IgD-negative memory B cell (primary cell): ENCODE measurements at regions not wholly inside any gene's neighbourhood (a gene's known extent, or its start where the extent isn't known, plus 50 kb on each side); places are given as distances from the start of the nearest gene placed in this dataset.

Source experiments
- H3K27ac Mint-ChIP-seq, 3 donors: one replicate each; pipeline ENCODE4 v1.8.0; 2020 to 2022; ENCODE audit warnings: mild to moderate bottlenecking in 3 of 3, mixed read lengths in 3 of 3, moderate library complexity in 1 of 3
- H3K27me3 Mint-ChIP-seq: one replicate; pipeline ENCODE4 v1.8.0; 2021; ENCODE audit warnings: mixed read lengths
- H3K36me3 Mint-ChIP-seq: one replicate; pipeline ENCODE4 v1.8.0; 2020; ENCODE audit warnings: mild to moderate bottlenecking, mixed read lengths
- H3K4me1 Mint-ChIP-seq, 3 donors: one replicate each; pipeline ENCODE4 v1.8.0; 2020 to 2022; ENCODE audit warnings: mixed read lengths in 3 of 3, mild to moderate bottlenecking in 1 of 3
- H3K4me3 Mint-ChIP-seq, 4 donors: one replicate each; pipeline ENCODE4 v1.8.0; 2020 to 2022; ENCODE audit warnings: mild to moderate bottlenecking in 4 of 4, mixed read lengths in 4 of 4, moderate library complexity in 3 of 4
- H3K9me3 Mint-ChIP-seq, 3 donors: one replicate each; pipeline ENCODE4 v1.8.0; 2020 to 2021; ENCODE audit warnings: mixed read lengths in 3 of 3, mild to moderate bottlenecking in 1 of 3

GRCh38 chr12:76680940-76681339 lies 83.0 kb upstream of the ZDHHC17 start:
- H3K9me3 Mint-ChIP-seq = peaks cover 0 to 2% (median 1%) of the 10 kb centered on the region in 3 donors
- no peaks in the 10 kb centered on the region for H3K27me3 Mint-ChIP-seq
- H3K36me3 Mint-ChIP-seq = peaks cover 3% of the 10 kb centered on the region
- H3K4me3 Mint-ChIP-seq = no peak overlapping the region
- no peak overlapping the region for H3K27ac Mint-ChIP-seq
- H3K4me1 Mint-ChIP-seq = no peaks in the 10 kb centered on the region

- H3K4me3 Mint-ChIP-seq = no peak overlapping the region
Observed at GRCh38 chr12:76685246-76685678, 78.7 kb upstream of the ZDHHC17 start.

GRCh38 chr12:76687981-76688380 lies 75.9 kb upstream of the ZDHHC17 start:
- no peaks in the 10 kb centered on the region for H3K36me3 Mint-ChIP-seq
- H3K27me3 Mint-ChIP-seq = peaks cover 2% of the 10 kb centered on the region
- no peak overlapping the region for H3K4me3 Mint-ChIP-seq
- no peaks in the 10 kb centered on the region for H3K9me3 Mint-ChIP-seq
- no peaks in the 10 kb centered on the region for H3K4me1 Mint-ChIP-seq
- H3K27ac Mint-ChIP-seq = no peak overlapping the region

More at GRCh38 chr12:76685246-76685678, 78.7 kb upstream of the ZDHHC17 start:
- Mint-ChIP-seq H3K27me3 (peaks cover 2% of the 10 kb centered on the region), H3K9me3 (peaks cover 0 to 2% (median 0%) of the 10 kb centered on the region in 3 donors), H3K27ac (no peak overlapping the region), H3K36me3 (no peaks in the 10 kb centered on the region), H3K4me1 (no peaks in the 10 kb centered on the region)

- Mint-ChIP-seq H3K9me3 (no peaks in the 10 kb centered on the region), H3K27ac (no peak overlapping the region), H3K4me1 (no peaks in the 10 kb centered on the region), H3K27me3 (peaks cover 2% of the 10 kb centered on the region), H3K4me3 (no peak overlapping the region), H3K36me3 (no peaks in the 10 kb centered on the region)
Observed at GRCh38 chr12:76688631-76689030, 75.3 kb upstream of the ZDHHC17 start.

GRCh38 chr12:76690921-76691700 lies 72.8 kb upstream of the ZDHHC17 start:
- no peaks in the 10 kb centered on the region for H3K4me1 Mint-ChIP-seq
- no peak overlapping the region for H3K4me3 Mint-ChIP-seq
- H3K36me3 Mint-ChIP-seq = no peaks in the 10 kb centered on the region
- H3K27ac Mint-ChIP-seq = no peak overlapping the region
- no peaks in the 10 kb centered on the region for H3K9me3 Mint-ChIP-seq
- peaks cover 5% of the 10 kb centered on the region for H3K27me3 Mint-ChIP-seq

- Mint-ChIP-seq H3K36me3 (no peaks in the 10 kb centered on the region), H3K9me3 (no peaks in the 10 kb centered on the region), H3K27ac (no peak overlapping the region), H3K27me3 (peaks cover 8% of the 10 kb centered on the region), H3K4me1 (no peaks in the 10 kb centered on the region), H3K4me3 (no peak overlapping the region)
Observed at GRCh38 chr12:76692846-76693245, 71.1 kb upstream of the ZDHHC17 start.

- Mint-ChIP-seq H3K27ac (no peak overlapping the region), H3K4me1 (no peaks in the 10 kb centered on the region), H3K4me3 (no peak overlapping the region), H3K36me3 (no peaks in the 10 kb centered on the region), H3K27me3 (peaks cover 7% of the 10 kb centered on the region), H3K9me3 (no peaks in the 10 kb centered on the region)
Observed at GRCh38 chr12:76694369-76694768, 69.5 kb upstream of the ZDHHC17 start.

- Mint-ChIP-seq H3K4me3 (no peak overlapping the region), H3K9me3 (no peaks in the 10 kb centered on the region), H3K4me1 (no peaks in the 10 kb centered on the region), H3K27ac (no peak overlapping the region), H3K27me3 (peaks cover 7% of the 10 kb centered on the region), H3K36me3 (no peaks in the 10 kb centered on the region)
Observed at GRCh38 chr12:76696186-76696585, 67.7 kb upstream of the ZDHHC17 start.

GRCh38 chr12:76697849-76698248 lies 66.1 kb upstream of the ZDHHC17 start:
- no peaks in the 10 kb centered on the region for H3K36me3 Mint-ChIP-seq
- no peak overlapping the region for H3K4me3 Mint-ChIP-seq
- H3K27ac Mint-ChIP-seq = no peak overlapping the region
- H3K9me3 Mint-ChIP-seq = no peaks in the 10 kb centered on the region
- peaks cover 11% of the 10 kb centered on the region for H3K27me3 Mint-ChIP-seq
- H3K4me1 Mint-ChIP-seq = no peaks in the 10 kb centered on the region

GRCh38 chr12:76698316-76698715 lies 65.6 kb upstream of the ZDHHC17 start:
- Mint-ChIP-seq H3K36me3 (no peaks in the 10 kb centered on the region), H3K27me3 (peaks cover 11% of the 10 kb centered on the region), H3K27ac (no peak overlapping the region), H3K9me3 (no peaks in the 10 kb centered on the region), H3K4me1 (no peaks in the 10 kb centered on the region), H3K4me3 (no peak overlapping the region)

- Mint-ChIP-seq H3K36me3 (no peaks in the 10 kb centered on the region), H3K27ac (no peak overlapping the region), H3K27me3 (peaks cover 11% of the 10 kb centered on the region), H3K4me3 (no peak overlapping the region), H3K9me3 (no peaks in the 10 kb centered on the region), H3K4me1 (peaks cover 0 to 4% (median 4%) of the 10 kb centered on the region in 3 donors)
Observed at GRCh38 chr12:76698966-76699365, 64.9 kb upstream of the ZDHHC17 start.

- Mint-ChIP-seq H3K36me3 (no peaks in the 10 kb centered on the region), H3K9me3 (no peaks in the 10 kb centered on the region), H3K4me1 (peaks cover 0 to 4% (median 4%) of the 10 kb centered on the region in 3 donors), H3K27ac (no peak overlapping the region), H3K27me3 (peaks cover 8% of the 10 kb centered on the region), H3K4me3 (no peak overlapping the region)
Observed at GRCh38 chr12:76701690-76702089, 62.2 kb upstream of the ZDHHC17 start.

GRCh38 chr12:76702946-76703345 lies 61.0 kb upstream of the ZDHHC17 start:
- H3K36me3 Mint-ChIP-seq = no peaks in the 10 kb centered on the region
- no peak overlapping the region for H3K4me3 Mint-ChIP-seq
- H3K9me3 Mint-ChIP-seq = no peaks in the 10 kb centered on the region
- peaks cover 6% of the 10 kb centered on the region for H3K27me3 Mint-ChIP-seq
- H3K27ac Mint-ChIP-seq = no peak overlapping the region
- peaks cover 0 to 4% (median 4%) of the 10 kb centered on the region in 3 donors for H3K4me1 Mint-ChIP-seq

- Mint-ChIP-seq H3K27me3 (peaks cover 6% of the 10 kb centered on the region), H3K4me1 (peaks cover 0 to 4% (median 4%) of the 10 kb centered on the region in 3 donors), H3K4me3 (no peak overlapping the region), H3K36me3 (no peaks in the 10 kb centered on the region), H3K9me3 (no peaks in the 10 kb centered on the region), H3K27ac (no peak overlapping the region)
Observed at GRCh38 chr12:76704693-76705092, 59.2 kb upstream of the ZDHHC17 start.

GRCh38 chr12:76706101-76706500 lies 57.8 kb upstream of the ZDHHC17 start:
- Mint-ChIP-seq H3K36me3 (no peaks in the 10 kb centered on the region), H3K27me3 (peaks cover 6% of the 10 kb centered on the region), H3K27ac (no peak overlapping the region), H3K4me1 (peaks cover 0 to 4% (median 4%) of the 10 kb centered on the region in 3 donors), H3K4me3 (no peak overlapping the region), H3K9me3 (no peaks in the 10 kb centered on the region)

- Mint-ChIP-seq H3K27ac (no peak overlapping the region), H3K27me3 (peaks cover 5% of the 10 kb centered on the region), H3K9me3 (no peaks in the 10 kb centered on the region), H3K4me1 (peaks cover 0 to 4% (median 4%) of the 10 kb centered on the region in 3 donors), H3K4me3 (no peak overlapping the region), H3K36me3 (no peaks in the 10 kb centered on the region)
Observed at GRCh38 chr12:76706761-76707160, 57.2 kb upstream of the ZDHHC17 start.
